ENCODE measurements at regions not wholly inside any gene's neighbourhood (a gene's known extent, or its start where the extent isn't known, plus 50 kb on each side); places are given as distances from the start of the nearest gene placed in this dataset.

GRCh38 chr22:48616656-48617055 is 1211.0 kb downstream of the BRD1 start:
- no peak for ATAC-seq
- no peaks in the 10 kb centered on the region for H3K27me3 ChIP-seq (ENCODE audit: insufficient read depth in 3 of 3, low read length in 2 of 3)
- H3K4me1 ChIP-seq = no peaks in the 10 kb centered on the region
- DNase-seq = no peak
- no peak for TF ChIP-seq CTCF (IDR thresholded peaks at IDR 0.05)
- no peak overlapping the region for H3K27ac ChIP-seq
- 82 to 90% (median 88%) methylated on average over 13 of the region's 13 CpGs for WGBS, 3 donors
- intact Hi-C loops (cut with DNase I) = no loop called here
- no peaks in the 10 kb centered on the region for H3K9me3 ChIP-seq
- H3K4me3 ChIP-seq = no peak overlapping the region
- no peaks in the 10 kb centered on the region for H3K36me3 ChIP-seq (ENCODE audit: insufficient read depth in 1 of 2, low read depth in 1 of 2)

- intact Hi-C loops (cut with DNase I) = no loop called here
- no peak for ATAC-seq
- H3K36me3 ChIP-seq (ENCODE audit: insufficient read depth in 1 of 2, low read depth in 1 of 2) = no peaks in the 10 kb centered on the region
- whole genome bisulfite sequencing, 3 donors = 73 to 81% (median 77%) methylated on average over 22 of the region's 22 CpGs
- H3K4me1 ChIP-seq = no peaks in the 10 kb centered on the region
- DNase-seq = no peak
- H3K27me3 ChIP-seq (ENCODE audit: insufficient read depth in 3 of 3, low read length in 2 of 3) = no peaks in the 10 kb centered on the region
- H3K9me3 ChIP-seq = no peaks in the 10 kb centered on the region
- TF ChIP-seq CTCF (IDR thresholded peaks at IDR 0.05) = no peak
- H3K27ac ChIP-seq = no peak overlapping the region
- no peak overlapping the region for H3K4me3 ChIP-seq
Observed at GRCh38 chr22:48615171-48616008, 1212.3 kb downstream of the BRD1 start.

- WGBS, 3 donors = 83 to 86% (median 84%) methylated on average over 32 of the region's 32 CpGs
- no peak overlapping the region for H3K4me3 ChIP-seq
- intact Hi-C loops (cut with DNase I) = no loop called here
- no peak for ATAC-seq
- no peak for DNase-seq
- H3K27me3 ChIP-seq (ENCODE audit: insufficient read depth in 3 of 3, low read length in 2 of 3) = no peaks in the 10 kb centered on the region
- H3K9me3 ChIP-seq = no peaks in the 10 kb centered on the region
- no peak for TF ChIP-seq CTCF (IDR thresholded peaks at IDR 0.05)
- H3K27ac ChIP-seq = no peak overlapping the region
- no peaks in the 10 kb centered on the region for H3K4me1 ChIP-seq
- no peaks in the 10 kb centered on the region for H3K36me3 ChIP-seq (ENCODE audit: insufficient read depth in 1 of 2, low read depth in 1 of 2)
Observed at GRCh38 chr22:48613566-48614200, 1214.0 kb downstream of the BRD1 start.

- 80 to 84% (median 80%) methylated on average over 33 of the region's 33 CpGs for WGBS, 3 donors
- no peak for TF ChIP-seq CTCF (IDR thresholded peaks at IDR 0.05)
- H3K27me3 ChIP-seq (ENCODE audit: insufficient read depth in 3 of 3, low read length in 2 of 3) = no peaks in the 10 kb centered on the region
- no peak for ATAC-seq
- H3K36me3 ChIP-seq (ENCODE audit: insufficient read depth in 1 of 2, low read depth in 1 of 2) = no peaks in the 10 kb centered on the region
- intact Hi-C loops (cut with DNase I) = no loop called here
- no peak overlapping the region for H3K4me3 ChIP-seq
- H3K4me1 ChIP-seq = no peaks in the 10 kb centered on the region
- H3K27ac ChIP-seq = no peak overlapping the region
- no peak for DNase-seq
- H3K9me3 ChIP-seq = no peaks in the 10 kb centered on the region
Observed at GRCh38 chr22:48612077-48612995, 1215.3 kb downstream of the BRD1 start.

All from psoas muscle (tissue), 7 donors.